HG03460 (cell line): ENCODE measurements at regions not wholly inside any gene's neighbourhood (a gene's known extent, or its start where the extent isn't known, plus 50 kb on each side); places are given as distances from the start of the nearest gene placed in this dataset.

Experiments used
- ATAC-seq: cut with Tn5 transposase; IDR thresholded peaks from one replicate; pipeline ENCODE4 v1.9.1; 2021; ENCODE audit not compliant: unreplicated experiment

GRCh38 chr11:15688351-15688792, 573.6 kb downstream of the INSC start:
- ATAC-seq: no peak

GRCh38 chr11:15690320-15690719, 575.6 kb downstream of the INSC start:
- ATAC-seq: no peak

GRCh38 chr11:15692739-15693138, 578.0 kb downstream of the INSC start:
- ATAC-seq: no peak

DNA sequence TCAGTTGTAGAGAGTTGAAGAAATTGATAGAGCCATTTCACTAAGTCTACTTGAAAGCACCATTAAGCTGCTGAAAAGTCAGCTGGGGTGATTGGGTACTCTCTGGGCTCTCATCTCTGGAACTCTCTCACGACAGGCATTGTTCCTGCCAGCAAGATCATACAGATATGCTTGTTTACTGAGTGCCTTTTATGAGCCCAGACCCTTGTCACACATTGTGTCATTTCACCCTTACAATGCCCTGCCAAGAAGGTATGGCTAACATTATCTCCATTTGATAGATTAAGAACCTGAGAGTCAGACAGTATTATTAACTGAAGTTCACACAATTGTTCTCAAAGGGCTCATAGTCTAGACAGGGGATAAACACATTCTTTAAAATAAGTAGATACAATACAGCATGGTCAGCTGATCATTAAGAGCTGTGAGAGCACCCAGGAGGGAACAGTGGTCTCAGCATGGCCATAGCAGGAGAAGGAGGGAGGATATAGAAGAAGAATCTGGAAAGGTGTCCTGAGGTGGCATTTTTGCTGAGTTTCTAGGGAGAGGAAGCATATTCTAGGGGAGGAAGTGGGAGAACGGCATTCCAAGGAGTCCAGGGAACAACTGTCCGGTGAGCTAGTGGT, 580.5 kb downstream of the INSC start:
- no peak for ATAC-seq

GRCh38 chr11:15696069-15696468, 581.3 kb downstream of the INSC start:
- no peak for ATAC-seq

- no peak for ATAC-seq
Measured at GRCh38 chr11:15697437-15698236, 582.9 kb downstream of the INSC start.

GRCh38 chr11:15698855-15699254, 584.1 kb downstream of the INSC start:
- ATAC-seq: no peak

GRCh38 chr11:15699978-15700377, 585.3 kb downstream of the INSC start:
- no peak for ATAC-seq

- ATAC-seq: no peak
Measured at GRCh38 chr11:15700456-15700855, 585.7 kb downstream of the INSC start.

GRCh38 chr11:15704064-15704463, 589.3 kb downstream of the INSC start:
- ATAC-seq: no peak

DNA sequence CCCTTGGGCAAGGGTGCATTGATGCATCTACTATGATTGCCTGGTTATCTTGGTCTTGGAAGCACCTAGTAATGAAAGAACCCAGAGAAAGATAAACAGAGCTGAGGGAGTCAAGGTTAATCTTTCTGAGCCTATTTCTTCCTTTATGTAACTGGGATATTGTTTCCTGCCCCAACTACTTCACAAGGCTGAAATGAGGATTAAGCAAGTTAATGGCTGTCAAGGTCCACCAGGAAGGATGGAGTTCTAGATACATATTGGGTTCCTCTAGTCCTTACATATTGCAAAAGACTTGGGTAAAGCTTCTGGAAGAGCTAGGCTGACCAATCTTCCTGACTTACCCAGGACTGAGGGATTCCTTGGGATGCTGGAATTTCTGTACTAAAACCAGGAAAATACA, 589.8 kb downstream of the INSC start:
- no peak for ATAC-seq

GRCh38 chr11:15705891-15706290, 591.2 kb downstream of the INSC start:
- ATAC-seq: no peak

GRCh38 chr11:15707194-15707593, 592.5 kb downstream of the INSC start:
- no peak for ATAC-seq

DNA sequence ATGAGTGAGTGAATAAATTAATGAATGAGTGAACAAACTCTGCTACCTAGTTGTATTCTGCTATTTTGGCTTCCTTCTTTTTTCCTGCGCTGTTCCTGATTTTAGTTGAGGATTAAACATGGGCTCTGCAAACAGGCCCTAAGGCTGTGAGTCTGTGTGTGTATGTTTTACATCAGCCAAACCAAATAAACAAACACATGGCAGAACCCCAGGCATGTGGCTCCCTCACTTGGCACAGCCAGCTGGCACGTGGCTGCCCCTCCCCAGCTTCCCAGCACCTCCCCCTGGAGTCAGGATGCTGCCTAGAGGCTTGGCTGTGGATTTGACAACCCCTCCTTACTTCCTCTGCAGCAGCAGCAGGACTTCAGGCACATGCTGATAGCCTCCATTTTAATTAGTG, 593.2 kb downstream of the INSC start:
- ATAC-seq: no peak

- no peak for ATAC-seq
Measured at GRCh38 chr11:15710580-15711275, 596.0 kb downstream of the INSC start.

- no peak for ATAC-seq
Measured at GRCh38 chr11:15711311-15711710, 596.6 kb downstream of the INSC start.

GRCh38 chr11:15714641-15715399, 600.1 kb downstream of the INSC start:
- no peak for ATAC-seq

GRCh38 chr11:15716550-15716949, 601.8 kb downstream of the INSC start:
- ATAC-seq: no peak

GRCh38 chr11:15720460-15720859, 605.7 kb downstream of the INSC start:
- ATAC-seq: no peak

DNA sequence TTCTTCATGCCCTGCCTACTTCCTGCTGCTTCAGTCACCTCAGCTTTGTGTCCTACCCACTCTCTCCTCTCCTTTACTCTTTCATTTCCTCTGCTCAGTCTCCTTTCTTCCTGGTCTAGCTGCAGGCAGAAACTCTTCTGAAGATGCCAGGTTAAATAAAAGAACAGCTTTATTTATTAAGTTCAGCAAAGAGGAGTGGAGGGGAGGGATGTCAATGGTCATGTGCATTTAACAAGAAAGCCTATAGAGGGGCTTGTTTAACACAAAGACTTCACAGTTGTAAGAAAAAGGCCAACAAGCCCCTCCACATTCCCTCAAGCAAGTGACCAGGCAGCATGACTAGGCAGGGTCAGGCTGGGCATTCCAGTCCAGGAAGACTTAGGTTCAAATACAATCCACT, 609.2 kb downstream of the INSC start:
- ATAC-seq: no peak

DNA sequence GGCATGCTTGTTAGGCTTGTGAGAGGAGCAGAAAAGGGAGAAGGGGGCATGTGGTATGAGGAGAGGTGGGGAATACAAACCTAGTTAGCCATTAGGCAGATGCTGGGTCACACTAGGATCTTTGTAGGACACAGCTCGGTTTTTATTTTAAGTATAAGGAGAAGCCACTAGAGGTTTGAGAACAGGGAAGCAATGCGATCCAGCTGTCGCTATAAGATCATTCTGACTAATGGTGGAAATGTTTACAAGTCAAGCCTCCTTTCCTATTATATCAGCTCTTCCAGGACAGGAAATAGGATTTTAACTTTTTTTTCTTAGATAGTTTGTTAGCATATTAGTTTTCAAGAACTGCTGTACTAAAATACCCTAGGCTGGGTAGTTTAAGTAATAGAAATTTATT, 609.9 kb downstream of the INSC start:
- ATAC-seq: no peak
